COR-L47 (cell line): ENCODE measurements at regions not wholly inside any gene's neighbourhood (a gene's known extent, or its start where the extent isn't known, plus 50 kb on each side); places are given as distances from the start of the nearest gene placed in this dataset.
"Not testable (repeated sequence)": the region's sequence is repeated elsewhere in the genome, so short reads cannot be mapped to it uniquely, and the experiment has no call there.

Source experiments
- DNase-seq: peaks from one replicate; lab custom pipeline; 2025; lab: John Stamatoyannopoulos, UW

DNA sequence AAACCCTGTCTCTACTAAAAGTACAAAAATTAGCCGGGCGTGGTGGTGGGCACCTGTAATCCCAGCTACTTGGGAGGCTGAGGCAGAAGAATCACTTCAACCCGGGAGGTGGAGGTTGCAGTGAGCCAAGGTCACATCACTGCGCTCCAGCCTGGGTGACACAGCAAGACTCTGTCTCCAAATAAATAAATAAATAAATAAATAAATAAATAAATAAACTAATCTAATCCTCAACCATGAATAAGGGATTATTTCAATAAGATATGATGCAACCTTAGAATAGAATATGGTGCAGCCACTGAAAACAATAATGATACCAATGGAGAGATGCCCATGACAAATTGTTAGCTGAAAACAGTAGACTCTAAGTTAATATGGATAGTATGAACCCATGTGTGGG is 270.0 kb downstream of the MEX3B start:
- DNase-seq: not testable (repeated sequence)

GRCh38 chr15:81774309-81774708 is 271.5 kb downstream of the MEX3B start:
- DNase-seq: no peak

GRCh38 chr15:81768773-81769172 is 277.0 kb downstream of the MEX3B start:
- DNase-seq: no peak

DNA sequence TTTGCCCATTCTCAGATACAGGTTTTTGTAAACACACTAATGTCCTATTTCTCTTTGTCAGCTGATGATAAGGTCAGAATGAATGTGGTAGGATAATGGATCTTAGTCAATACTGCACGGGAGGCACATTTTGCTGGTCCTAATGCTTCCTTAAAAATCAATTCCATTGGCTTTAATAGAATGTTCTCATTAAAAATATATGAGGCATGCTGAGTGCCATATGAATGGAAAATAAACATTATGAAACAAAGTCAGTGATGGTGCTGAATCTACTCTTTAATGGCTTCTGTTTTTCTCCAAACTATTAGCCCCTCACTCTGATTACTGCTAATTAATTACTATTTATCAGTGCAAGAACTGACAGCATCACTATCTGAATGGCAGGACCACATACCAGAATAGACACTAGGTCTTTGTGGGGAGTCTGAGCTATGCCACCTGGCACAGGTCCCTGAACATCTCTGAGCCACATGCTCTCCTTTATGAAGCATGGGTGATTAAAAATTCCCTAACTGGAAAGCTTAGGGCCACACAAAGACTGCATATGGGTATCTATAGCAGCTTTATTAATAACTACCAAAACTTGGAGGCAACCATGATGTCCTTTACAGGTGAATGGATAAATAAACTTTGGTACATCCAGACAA is 278.9 kb downstream of the MEX3B start:
- DNase-seq: no peak

DNA sequence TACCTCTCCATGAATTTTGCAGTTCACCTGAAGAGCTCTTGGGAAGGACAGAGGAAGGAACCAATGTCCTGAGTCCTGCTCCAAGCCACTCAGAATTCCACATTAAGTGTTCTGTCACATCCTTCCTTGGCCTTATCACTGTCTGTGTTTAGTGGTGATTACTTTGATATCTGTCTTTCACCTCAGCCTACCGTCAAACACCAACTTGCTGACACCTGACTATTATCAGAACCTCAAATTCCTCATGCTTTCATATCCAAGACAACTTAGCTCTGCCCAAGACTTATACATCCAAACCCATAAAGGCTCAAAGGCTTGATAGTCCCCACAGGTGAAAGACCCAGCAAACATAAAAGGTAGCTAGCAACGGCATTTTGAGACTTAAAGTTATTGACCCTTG is 280.0 kb downstream of the MEX3B start:
- no peak for DNase-seq

GRCh38 chr15:81763304-81763703 is 282.5 kb downstream of the MEX3B start:
- no peak for DNase-seq

- no peak for DNase-seq
Measured at GRCh38 chr15:81760686-81761085, 285.1 kb downstream of the MEX3B start.

DNA sequence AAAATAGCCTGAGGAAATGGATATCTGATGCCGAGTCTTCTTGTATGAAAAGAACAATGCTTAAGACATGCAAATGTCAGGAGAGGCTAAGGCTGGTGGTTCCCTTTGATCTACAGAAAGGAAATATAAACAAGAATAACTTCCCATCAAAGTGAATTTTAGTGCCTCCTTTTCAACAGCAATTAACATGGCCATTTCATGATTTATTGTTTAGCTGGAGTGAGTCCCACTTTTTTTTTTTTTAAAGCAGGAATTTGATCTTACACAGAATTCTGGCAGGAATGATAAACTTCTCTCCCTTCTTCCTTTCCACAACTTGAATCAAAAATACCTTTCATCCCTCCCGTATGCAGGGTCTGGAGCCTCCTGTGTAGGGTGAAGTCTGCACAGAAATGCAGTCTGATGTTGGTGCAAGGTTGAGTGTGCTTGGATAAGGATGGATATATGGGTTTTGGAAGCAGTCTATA is 287.0 kb downstream of the MEX3B start:
- no peak for DNase-seq

- no peak for DNase-seq
Measured at GRCh38 chr15:81755626-81756025, 290.2 kb downstream of the MEX3B start.

DNA sequence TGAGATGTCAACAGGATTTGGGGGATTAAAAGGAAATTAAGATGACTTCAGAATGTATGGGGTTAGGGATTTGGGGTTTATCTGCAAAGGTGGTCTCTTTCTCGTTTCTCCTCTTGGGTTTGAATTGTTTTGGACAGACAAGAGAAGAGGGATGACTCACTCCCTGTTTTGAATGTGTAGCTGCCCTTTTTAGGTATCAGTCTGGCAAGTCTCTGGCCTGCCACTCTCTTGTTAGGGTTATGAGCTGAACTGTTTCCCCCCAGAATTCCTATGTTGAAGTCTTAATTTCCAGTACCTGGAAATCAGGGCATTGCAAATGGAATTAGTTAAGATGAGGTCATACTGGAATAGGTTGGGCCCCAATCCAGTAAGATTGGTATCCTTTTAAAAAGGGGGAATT is 291.7 kb downstream of the MEX3B start:
- DNase-seq: no peak

DNA sequence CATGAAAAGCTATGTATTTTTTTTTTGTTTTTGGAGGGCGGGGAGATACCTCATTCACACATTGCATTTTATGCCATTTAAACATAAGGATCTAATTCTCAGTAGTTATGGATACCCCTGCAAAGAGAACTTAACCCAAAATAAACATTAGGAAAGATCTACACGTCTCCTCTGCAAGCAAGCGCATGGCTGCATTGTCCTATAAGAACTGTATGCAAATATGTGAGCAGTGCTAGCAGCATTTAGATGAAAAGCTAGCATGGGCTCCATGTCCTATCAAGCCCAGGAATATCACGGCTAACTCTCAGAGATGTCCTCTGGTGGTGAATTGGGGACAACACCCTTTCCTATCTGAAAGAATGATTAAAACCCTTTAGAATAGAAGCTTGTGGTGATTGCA is 292.8 kb downstream of the MEX3B start:
- no peak for DNase-seq

DNA sequence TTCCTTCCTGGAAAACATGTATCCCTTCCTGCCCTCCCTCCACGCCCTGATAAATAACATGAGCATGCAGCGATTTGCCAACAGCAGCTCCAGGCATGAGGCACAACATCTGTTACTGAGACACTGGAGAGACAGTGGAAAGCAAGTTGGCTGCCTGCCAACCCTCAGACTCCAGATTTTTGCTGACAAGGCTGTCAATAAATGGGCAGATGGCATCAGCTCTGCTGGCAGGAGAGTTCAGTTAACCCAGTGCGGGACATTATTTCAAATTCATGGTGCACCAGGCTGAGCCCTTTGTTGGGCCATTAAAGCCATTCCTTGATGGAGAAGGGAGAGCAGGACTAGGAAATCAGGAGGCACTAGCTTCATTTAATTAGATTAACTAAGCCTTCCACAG is 293.3 kb downstream of the MEX3B start:
- peak; percentile 91 for DNase-seq

- no peak for DNase-seq
Measured at GRCh38 chr15:81751816-81752545, 293.8 kb downstream of the MEX3B start.

DNA sequence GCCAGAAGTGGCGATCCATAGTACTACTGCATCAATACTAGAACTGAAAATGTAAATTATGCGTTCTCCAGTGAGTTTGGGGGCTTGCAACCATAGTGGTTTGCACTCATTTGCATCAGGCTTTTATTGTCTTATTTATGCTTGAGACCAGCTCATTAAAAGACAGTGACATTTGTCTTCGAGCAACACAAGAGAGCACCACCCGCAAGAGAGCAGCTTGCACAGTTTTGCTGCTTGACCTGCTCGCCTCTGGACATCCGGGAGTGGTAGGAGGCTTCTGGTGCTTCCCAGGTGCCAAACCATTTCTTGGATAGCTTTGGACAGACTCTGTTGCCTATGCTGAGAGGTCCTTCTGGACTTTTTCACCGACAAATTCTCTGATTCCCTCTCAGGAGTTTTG is 294.6 kb downstream of the MEX3B start:
- DNase-seq: no peak

DNA sequence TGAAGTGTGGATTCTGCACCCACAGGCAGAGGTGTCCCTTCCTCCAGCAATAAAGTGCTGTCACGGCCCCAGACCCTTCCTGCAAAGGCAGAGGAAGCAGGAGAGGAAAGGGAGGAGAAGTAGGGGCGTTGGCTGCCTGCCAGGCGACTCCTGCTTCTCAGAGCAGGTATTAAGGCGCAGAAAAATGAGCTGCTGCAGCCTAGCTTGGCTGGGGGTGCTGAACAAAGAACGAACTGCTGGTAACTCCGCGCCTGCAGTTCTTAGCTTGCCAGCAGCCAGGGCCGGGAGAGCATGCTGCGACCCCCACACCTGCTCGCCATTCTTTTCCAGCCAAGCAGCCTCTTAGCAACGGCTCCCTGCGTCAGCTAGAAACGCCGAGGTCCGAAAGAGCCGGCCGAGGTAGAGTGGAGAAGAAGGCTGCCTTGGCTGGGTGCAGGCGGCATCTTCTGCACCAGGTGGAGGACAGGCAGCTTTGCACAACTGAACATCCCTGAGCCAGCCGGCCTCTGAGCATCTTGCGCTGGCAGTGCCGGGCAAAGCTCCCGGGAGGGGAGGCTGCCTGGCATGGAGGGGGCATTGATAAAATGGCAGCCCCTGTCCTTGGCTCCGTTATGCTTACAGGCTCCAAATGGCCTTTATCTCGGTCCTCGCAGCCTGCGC is 296.0 kb downstream of the MEX3B start:
- peak; percentile 37 for DNase-seq

- DNase-seq: peak; percentile 10
Measured at GRCh38 chr15:81747482-81747881, 298.3 kb downstream of the MEX3B start.

DNA sequence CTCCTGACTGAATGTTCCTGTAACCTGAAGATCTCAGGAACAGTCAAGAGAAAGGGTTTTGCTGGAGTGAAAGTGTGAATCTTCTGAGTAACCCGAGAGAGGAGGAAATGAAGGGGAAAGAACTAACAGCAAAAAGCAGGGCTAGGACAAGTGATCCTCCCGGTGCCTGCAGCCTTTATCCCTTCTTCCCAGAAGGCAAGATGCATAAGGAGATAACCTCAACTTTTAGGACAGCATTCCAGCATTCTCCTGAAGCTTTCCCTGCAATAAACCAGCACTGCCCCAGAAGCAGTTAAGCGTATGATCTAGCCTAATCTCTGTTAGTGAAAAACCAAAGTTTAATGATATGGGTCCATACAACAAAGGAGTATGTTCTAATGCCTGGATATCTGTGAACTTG is 298.8 kb downstream of the MEX3B start:
- no peak for DNase-seq

DNA sequence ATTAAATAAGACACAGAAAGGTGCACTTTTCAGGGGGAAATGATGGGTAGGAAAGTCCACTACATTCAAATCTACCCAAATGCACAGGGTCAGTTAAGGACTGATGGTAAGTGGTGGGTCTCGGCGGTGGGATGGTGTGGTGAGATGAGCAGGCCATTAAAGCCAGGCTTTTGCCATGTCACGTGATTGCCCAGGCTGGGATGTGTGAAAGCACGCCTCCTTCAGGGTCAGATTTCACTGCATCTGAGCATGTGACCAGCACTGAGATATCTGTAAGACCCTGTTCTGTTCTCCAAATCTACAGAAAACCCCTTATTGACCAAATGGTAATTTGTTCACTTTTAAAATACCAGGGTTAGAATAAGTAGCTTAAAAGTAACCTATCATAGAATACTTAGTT is 301.5 kb downstream of the MEX3B start:
- DNase-seq: no peak

DNA sequence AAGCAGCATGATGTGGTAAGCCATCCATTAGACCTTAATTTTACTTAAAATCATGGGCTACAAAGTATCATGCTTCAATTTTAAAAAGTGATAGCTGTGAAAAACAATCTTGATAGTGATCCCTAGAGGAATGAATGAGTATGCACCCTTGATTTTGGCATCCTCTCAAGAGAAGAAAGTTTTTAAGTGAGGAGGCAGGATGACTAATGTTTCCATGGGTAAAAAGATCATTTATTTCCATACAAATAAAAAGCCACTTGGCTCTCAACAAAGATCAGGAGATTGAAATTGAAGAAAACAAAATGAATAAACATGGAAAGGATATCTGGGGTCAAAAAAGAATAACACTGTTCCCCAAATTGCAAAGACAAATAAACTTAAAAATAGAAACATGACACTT is 305.4 kb downstream of the MEX3B start:
- no peak for DNase-seq

DNA sequence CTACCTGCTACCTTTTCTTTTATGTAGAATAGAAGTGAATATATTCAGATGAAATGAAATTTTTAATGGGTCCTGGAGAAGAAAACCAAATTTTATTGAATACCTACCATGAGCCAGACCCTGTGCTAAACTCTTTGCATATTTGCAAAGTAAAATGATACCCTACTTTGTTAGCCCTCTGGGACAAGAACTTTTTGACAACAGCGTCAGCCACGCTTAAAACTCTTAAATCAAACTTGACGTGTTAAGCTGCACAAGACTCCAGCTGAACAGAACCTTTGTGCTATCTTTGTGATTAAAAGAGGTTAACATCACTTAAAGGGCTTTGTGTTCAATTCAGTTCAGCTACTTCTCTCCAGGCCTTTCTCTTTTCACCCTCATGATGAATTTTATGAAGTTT is 316.5 kb downstream of the MEX3B start:
- no peak for DNase-seq

GRCh38 chr15:81728726-81729125 is 317.1 kb downstream of the MEX3B start:
- no peak for DNase-seq

DNA sequence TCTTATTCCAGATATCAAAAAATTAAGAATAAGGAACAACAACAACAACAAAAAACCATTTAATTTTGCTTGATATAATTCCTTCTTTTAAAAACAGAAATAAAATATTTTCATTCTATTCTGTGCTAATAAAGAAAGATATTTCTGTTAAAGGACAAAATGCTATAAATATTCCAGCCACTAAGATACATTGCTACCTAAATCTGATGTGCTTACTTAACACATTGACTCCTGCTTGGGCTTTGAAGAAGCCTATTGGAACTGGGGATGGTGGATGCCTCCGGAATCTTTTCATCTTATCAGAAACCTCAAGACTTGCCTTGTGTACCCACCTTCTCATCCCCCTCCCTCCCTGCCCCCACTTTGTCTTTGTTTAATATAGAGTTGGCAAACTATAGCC is 320.2 kb downstream of the MEX3B start:
- no peak for DNase-seq

DNA sequence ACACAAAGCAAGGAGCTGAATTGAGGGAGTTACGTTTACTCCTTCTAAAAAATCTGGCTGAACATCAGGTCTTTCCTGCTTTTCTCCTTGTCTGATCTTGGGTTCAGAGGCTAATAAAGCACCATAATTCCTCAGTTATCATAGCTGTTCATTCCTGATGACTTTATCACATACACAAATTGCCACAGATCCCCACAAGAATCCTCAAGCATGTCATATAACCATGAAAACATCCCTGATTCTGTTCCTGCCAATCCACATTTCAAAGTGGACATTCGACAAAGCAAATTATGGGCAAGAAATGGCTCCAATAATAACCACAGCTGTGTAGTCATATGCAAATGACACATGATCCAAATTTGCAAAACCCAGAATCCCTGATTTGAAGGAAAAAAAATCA is 321.3 kb downstream of the MEX3B start:
- no peak for DNase-seq
